ENCODE measurements at regions not wholly inside any gene's neighbourhood (a gene's known extent, or its start where the extent isn't known, plus 50 kb on each side); places are given as distances from the start of the nearest gene placed in this dataset.

GRCh38 chr16:54577651-54578128 is 291.1 kb upstream of the IRX3 start:
- Mint-ChIP-seq H3K36me3 (no peaks in the 10 kb centered on the region), H3K4me3 (no peak overlapping the region), H3K9me3 (no peaks in the 10 kb centered on the region), H3K27ac (no peak overlapping the region), H3K4me1 (ENCODE audit: low read depth in 2 of 2) (no peaks in the 10 kb centered on the region), H3K27me3 (peaks cover 19 to 37% of the 10 kb centered on the region in 2 donors)
- no peak for ATAC-seq
- no peak for DNase-seq (ENCODE audit: low spot score)

DNA sequence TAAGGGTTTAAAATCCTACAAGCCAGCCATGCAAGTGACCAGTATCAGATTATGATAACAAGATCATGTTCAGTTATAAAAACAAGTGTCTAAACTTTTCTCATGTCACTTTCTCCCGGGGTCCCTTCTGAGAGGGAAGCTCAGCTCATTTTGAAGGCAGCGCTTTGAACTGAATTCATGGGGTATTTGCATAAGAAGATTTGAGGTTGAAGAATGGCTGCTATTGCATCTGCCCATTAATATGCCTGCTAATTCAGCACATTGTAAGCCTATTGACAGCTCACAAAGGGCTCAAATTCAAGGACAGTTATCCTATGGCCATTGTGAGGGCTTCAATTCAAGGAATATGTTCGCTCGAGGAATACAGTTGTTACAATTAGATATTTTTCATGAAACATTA is 290.2 kb upstream of the IRX3 start:
- Mint-ChIP-seq H3K4me3 (no peak overlapping the region), H3K27ac (no peak overlapping the region), H3K4me1 (ENCODE audit: low read depth in 2 of 2) (no peaks in the 10 kb centered on the region), H3K27me3 (peaks cover 19 to 37% of the 10 kb centered on the region in 2 donors), H3K36me3 (no peaks in the 10 kb centered on the region), H3K9me3 (no peaks in the 10 kb centered on the region)
- ATAC-seq (no peak), DNase-seq (ENCODE audit: low spot score) (no peak)

- Mint-ChIP-seq H3K9me3 (no peaks in the 10 kb centered on the region), H3K36me3 (no peaks in the 10 kb centered on the region), H3K4me3 (no peak overlapping the region), H3K4me1 (ENCODE audit: low read depth in 2 of 2) (no peaks in the 10 kb centered on the region), H3K27ac (no peak overlapping the region), H3K27me3 (peaks cover 0 to 3% of the 10 kb centered on the region in 2 donors)
- ATAC-seq (no peak), DNase-seq (ENCODE audit: low spot score) (no peak)
Observed at GRCh38 chr16:54568906-54569807, 282.6 kb upstream of the IRX3 start.

GRCh38 chr16:54564841-54565240 is 278.3 kb upstream of the IRX3 start:
- Mint-ChIP-seq H3K4me3 (no peak overlapping the region), H3K9me3 (no peaks in the 10 kb centered on the region), H3K36me3 (no peaks in the 10 kb centered on the region), H3K27ac (no peak overlapping the region), H3K4me1 (ENCODE audit: low read depth in 2 of 2) (no peaks in the 10 kb centered on the region), H3K27me3 (peaks cover 0 to 3% of the 10 kb centered on the region in 2 donors)
- ATAC-seq (no peak), DNase-seq (ENCODE audit: low spot score) (no peak)

GRCh38 chr16:54554581-54554980 is 268.0 kb upstream of the IRX3 start:
- H3K27ac Mint-ChIP-seq = no peak overlapping the region
- H3K27me3 Mint-ChIP-seq = peaks cover 0 to 6% of the 10 kb centered on the region in 2 donors
- no peak overlapping the region for H3K4me3 Mint-ChIP-seq
- ATAC-seq = no peak
- no peaks in the 10 kb centered on the region for H3K9me3 Mint-ChIP-seq
- no peaks in the 10 kb centered on the region for H3K4me1 Mint-ChIP-seq (ENCODE audit: low read depth in 2 of 2)
- no peaks in the 10 kb centered on the region for H3K36me3 Mint-ChIP-seq
- no peak for DNase-seq (ENCODE audit: low spot score)

DNA sequence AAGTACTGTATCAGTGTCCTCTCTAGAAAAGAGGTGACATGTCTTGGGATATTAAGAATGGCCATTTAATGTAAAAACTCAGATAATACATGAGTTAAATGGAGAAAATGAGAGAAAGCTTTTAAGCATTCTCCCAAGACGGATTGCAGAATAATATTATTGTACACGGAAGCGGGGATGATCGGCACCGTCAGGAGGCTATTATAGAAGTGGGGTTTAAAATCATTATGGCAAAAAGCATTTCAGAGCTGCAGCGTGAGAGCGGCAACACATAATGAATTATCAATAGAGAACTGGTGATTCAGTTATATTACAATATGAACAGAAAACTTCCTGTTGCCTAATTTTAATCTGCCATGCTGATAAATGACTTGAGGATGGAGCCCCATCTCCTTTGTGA is 261.7 kb upstream of the IRX3 start:
- H3K27ac Mint-ChIP-seq = no peak overlapping the region
- no peak overlapping the region for H3K4me3 Mint-ChIP-seq
- no peak for ATAC-seq
- no peaks in the 10 kb centered on the region for H3K36me3 Mint-ChIP-seq
- no peaks in the 10 kb centered on the region for H3K4me1 Mint-ChIP-seq (ENCODE audit: low read depth in 2 of 2)
- DNase-seq (ENCODE audit: low spot score) = no peak
- no peaks in the 10 kb centered on the region for H3K9me3 Mint-ChIP-seq
- H3K27me3 Mint-ChIP-seq = peaks cover 2 to 18% of the 10 kb centered on the region in 2 donors

DNA sequence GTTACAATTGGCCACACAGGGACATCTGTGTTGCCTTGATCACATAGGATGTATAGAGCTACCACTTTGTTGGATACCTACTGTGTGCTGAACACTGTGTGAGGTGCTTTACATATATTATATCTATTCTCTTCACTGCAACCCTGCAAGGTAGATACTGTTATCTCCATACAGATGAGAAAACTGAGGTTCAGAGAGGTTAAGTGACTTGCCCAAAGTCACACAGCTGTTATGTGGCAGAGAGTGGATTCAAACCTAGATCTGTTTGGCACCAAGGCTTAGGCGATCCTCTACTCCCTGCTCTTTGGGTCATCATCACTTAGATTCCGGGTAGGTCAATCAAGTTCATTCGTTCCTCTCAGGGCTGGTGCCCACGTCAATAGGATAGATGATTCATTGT is 260.5 kb upstream of the IRX3 start:
- H3K27ac Mint-ChIP-seq = no peak overlapping the region
- DNase-seq (ENCODE audit: low spot score) (no peak), ATAC-seq (no peak)
- no peak overlapping the region for H3K4me3 Mint-ChIP-seq
- no peaks in the 10 kb centered on the region for H3K36me3 Mint-ChIP-seq
- no peaks in the 10 kb centered on the region for H3K9me3 Mint-ChIP-seq
- no peaks in the 10 kb centered on the region for H3K4me1 Mint-ChIP-seq (ENCODE audit: low read depth in 2 of 2)
- peaks cover 2 to 18% of the 10 kb centered on the region in 2 donors for H3K27me3 Mint-ChIP-seq

- ATAC-seq (no peak), DNase-seq (ENCODE audit: low spot score) (no peak)
- no peaks in the 10 kb centered on the region for H3K9me3 Mint-ChIP-seq
- H3K27me3 Mint-ChIP-seq = peaks cover 2 to 18% of the 10 kb centered on the region in 2 donors
- no peaks in the 10 kb centered on the region for H3K4me1 Mint-ChIP-seq (ENCODE audit: low read depth in 2 of 2)
- no peak overlapping the region for H3K27ac Mint-ChIP-seq
- no peak overlapping the region for H3K4me3 Mint-ChIP-seq
- H3K36me3 Mint-ChIP-seq = no peaks in the 10 kb centered on the region
Observed at GRCh38 chr16:54546521-54546920, 259.9 kb upstream of the IRX3 start.

- Mint-ChIP-seq H3K36me3 (no peaks in the 10 kb centered on the region), H3K9me3 (no peaks in the 10 kb centered on the region), H3K4me3 (no peak overlapping the region), H3K27me3 (peaks cover 2 to 18% of the 10 kb centered on the region in 2 donors), H3K4me1 (ENCODE audit: low read depth in 2 of 2) (no peaks in the 10 kb centered on the region), H3K27ac (no peak overlapping the region)
- DNase-seq (ENCODE audit: low spot score) (no peak), ATAC-seq (no peak)
Observed at GRCh38 chr16:54545854-54546511, 259.4 kb upstream of the IRX3 start.

- Mint-ChIP-seq H3K4me3 (no peak overlapping the region), H3K27me3 (peaks cover 2 to 12% of the 10 kb centered on the region in 2 donors), H3K36me3 (no peaks in the 10 kb centered on the region), H3K9me3 (no peaks in the 10 kb centered on the region), H3K4me1 (ENCODE audit: low read depth in 2 of 2) (no peaks in the 10 kb centered on the region), H3K27ac (no peak overlapping the region)
- ATAC-seq (no peak), DNase-seq (ENCODE audit: low spot score) (no peak)
Observed at GRCh38 chr16:54544553-54545180, 258.1 kb upstream of the IRX3 start.

- Mint-ChIP-seq H3K27ac (no peak overlapping the region), H3K9me3 (no peaks in the 10 kb centered on the region), H3K36me3 (no peaks in the 10 kb centered on the region), H3K4me3 (no peak overlapping the region), H3K4me1 (ENCODE audit: low read depth in 2 of 2) (no peaks in the 10 kb centered on the region), H3K27me3 (peaks cover 2 to 9% of the 10 kb centered on the region in 2 donors)
- DNase-seq (ENCODE audit: low spot score) (no peak), ATAC-seq (no peak)
Observed at GRCh38 chr16:54542805-54543505, 256.4 kb upstream of the IRX3 start.

- H3K36me3 Mint-ChIP-seq = no peaks in the 10 kb centered on the region
- no peaks in the 10 kb centered on the region for H3K9me3 Mint-ChIP-seq
- H3K4me1 Mint-ChIP-seq (ENCODE audit: low read depth in 2 of 2) = no peaks in the 10 kb centered on the region
- H3K27me3 Mint-ChIP-seq = peaks cover 0 to 2% of the 10 kb centered on the region in 2 donors
- H3K4me3 Mint-ChIP-seq = no peak overlapping the region
- DNase-seq (ENCODE audit: low spot score) (no peak), ATAC-seq (no peak)
- no peak overlapping the region for H3K27ac Mint-ChIP-seq
Observed at GRCh38 chr16:54540525-54541180, 254.1 kb upstream of the IRX3 start.

- Mint-ChIP-seq H3K4me3 (no peak overlapping the region), H3K27ac (no peak overlapping the region)
Observed at GRCh38 chr16:54538276-54538675, 251.7 kb upstream of the IRX3 start.

More at GRCh38 chr16:54538276-54538675, 251.7 kb upstream of the IRX3 start:
- H3K27me3 Mint-ChIP-seq = no peaks in the 10 kb centered on the region
- ATAC-seq (no peak), DNase-seq (ENCODE audit: low spot score) (no peak)
- H3K36me3 Mint-ChIP-seq = no peaks in the 10 kb centered on the region
- no peaks in the 10 kb centered on the region for H3K9me3 Mint-ChIP-seq
- H3K4me1 Mint-ChIP-seq (ENCODE audit: low read depth in 2 of 2) = no peaks in the 10 kb centered on the region

All from natural killer cell treated with Interleukin-12 subunit alpha and Interleukin-12 subunit beta and Interleukin-15 and Interleukin-18, amount 100 ng/mL, for 72 hours (primary cell).